ENCODE measurements at regions not wholly inside any gene's neighbourhood (a gene's known extent, or its start where the extent isn't known, plus 50 kb on each side); places are given as distances from the start of the nearest gene placed in this dataset.
"Not testable (repeated sequence)": the region's sequence is repeated elsewhere in the genome, so short reads cannot be mapped to it uniquely, and the experiment has no call there.

DNA sequence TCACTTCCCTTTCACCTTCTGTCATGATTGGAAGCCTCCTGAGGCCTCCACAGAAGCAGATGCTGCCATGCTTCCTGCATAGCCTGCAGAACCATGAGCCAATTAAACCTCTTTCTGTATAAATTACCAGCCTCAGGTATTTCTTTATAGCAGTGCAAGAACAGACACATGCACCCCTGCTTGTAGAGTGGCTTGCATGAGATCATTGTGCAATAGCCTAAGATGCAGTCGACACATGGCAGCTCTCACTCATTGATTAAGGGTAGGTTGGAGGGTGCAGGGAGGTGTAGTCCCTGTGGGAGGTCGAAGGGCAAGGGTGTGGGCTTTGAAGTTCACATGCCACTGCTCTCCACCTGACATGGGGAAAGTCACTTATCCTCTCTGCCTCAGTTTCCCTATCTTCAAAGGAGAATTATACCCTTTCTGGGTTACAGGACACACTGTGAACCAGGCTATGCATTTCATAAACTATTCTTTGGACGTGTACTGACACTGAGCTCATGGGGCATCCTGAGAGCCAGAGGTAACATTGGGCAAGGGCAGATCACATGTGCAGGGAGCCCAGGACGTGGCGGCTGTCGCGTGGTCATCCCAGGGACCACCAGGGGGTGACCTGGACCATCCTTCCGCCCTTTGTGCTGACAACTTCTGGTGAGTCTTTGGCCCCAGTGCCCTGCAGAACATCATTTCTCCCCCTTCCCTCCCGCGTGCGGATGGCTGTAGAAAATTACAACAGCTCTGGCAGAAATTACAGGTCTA is 69.2 kb upstream of the SHANK2 start:
- Histone ChIP-seq H3K27ac (ENCODE audit: low read depth, low read length) (no peak overlapping the region), H3K9ac (ENCODE audit: low read length) (no peak overlapping the region), H3K4me1 (ENCODE audit: insufficient read depth, low read length) (no peaks in the 10 kb centered on the region), H3K27me3 (ENCODE audit: control insufficient read depth in 1 of 2, insufficient read depth in 2 of 2, low read length in 2 of 2) (no peaks in the 10 kb centered on the region), H3K36me3 (ENCODE audit: insufficient read depth, low read length) (no peaks in the 10 kb centered on the region), H3K9me3 (ENCODE audit: low read length) (no peaks in the 10 kb centered on the region), H3K4me3 (ENCODE audit: low read depth in 1 of 2, low read length in 2 of 2) (no peak overlapping the region)

DNA sequence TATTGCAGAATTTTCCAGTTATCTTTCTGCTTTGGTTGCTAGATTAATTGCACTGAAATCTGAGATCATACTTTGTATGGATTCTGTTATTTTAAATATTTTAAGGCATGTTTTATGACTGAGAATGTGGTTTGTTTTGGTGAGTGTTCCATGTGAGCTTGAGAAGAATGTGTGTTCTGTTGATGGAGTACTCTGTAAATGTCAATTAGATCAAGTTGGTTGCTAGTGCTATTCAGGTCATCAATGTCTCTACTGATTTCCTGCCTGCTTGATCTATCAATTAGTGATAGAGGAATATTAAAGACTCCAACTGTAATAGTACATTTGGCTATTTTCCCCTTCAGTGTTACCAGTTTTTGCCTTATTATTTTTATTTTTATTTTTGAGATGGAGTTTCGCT is 64.3 kb upstream of the SHANK2 start:
- Histone ChIP-seq H3K9me3 (ENCODE audit: low read length) (no peaks in the 10 kb centered on the region), H3K9ac (ENCODE audit: low read length) (no peak overlapping the region), H3K4me1 (ENCODE audit: insufficient read depth, low read length) (no peaks in the 10 kb centered on the region), H3K36me3 (ENCODE audit: insufficient read depth, low read length) (no peaks in the 10 kb centered on the region), H3K4me3 (ENCODE audit: low read depth in 1 of 2, low read length in 2 of 2) (no peak overlapping the region), H3K27ac (ENCODE audit: low read depth, low read length) (no peak overlapping the region), H3K27me3 (ENCODE audit: control insufficient read depth in 1 of 2, insufficient read depth in 2 of 2, low read length in 2 of 2) (no peaks in the 10 kb centered on the region)

DNA sequence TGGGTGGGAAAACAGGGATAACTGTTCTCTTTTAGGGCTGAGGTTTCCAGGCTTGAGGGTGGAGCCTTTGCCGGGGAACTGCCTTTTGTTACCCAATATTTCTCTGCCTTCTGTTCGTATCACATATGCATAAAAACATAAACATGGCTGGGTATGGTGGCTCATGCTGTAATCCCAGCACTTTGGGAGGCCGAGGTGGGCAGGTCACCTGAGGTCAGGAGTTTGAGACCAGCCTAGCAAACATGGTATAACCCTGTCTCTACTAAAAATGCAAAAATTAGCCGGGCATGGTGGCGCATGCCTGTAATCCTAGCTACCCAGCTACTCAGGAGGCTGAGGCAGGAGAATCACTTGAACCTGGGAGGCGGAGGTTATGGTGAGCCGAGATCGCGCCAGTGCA is 60.2 kb upstream of the SHANK2 start:
- H3K9me3 ChIP-seq (ENCODE audit: low read length); H3K36me3 ChIP-seq (ENCODE audit: insufficient read depth, low read length); H3K27me3 ChIP-seq (ENCODE audit: control insufficient read depth in 1 of 2, insufficient read depth in 2 of 2, low read length in 2 of 2); H3K4me1 ChIP-seq (ENCODE audit: insufficient read depth, low read length); H3K4me3 ChIP-seq (ENCODE audit: low read depth in 1 of 2, low read length in 2 of 2); H3K9ac ChIP-seq (ENCODE audit: low read length); H3K27ac ChIP-seq (ENCODE audit: low read depth, low read length): not testable (repeated sequence)

DNA sequence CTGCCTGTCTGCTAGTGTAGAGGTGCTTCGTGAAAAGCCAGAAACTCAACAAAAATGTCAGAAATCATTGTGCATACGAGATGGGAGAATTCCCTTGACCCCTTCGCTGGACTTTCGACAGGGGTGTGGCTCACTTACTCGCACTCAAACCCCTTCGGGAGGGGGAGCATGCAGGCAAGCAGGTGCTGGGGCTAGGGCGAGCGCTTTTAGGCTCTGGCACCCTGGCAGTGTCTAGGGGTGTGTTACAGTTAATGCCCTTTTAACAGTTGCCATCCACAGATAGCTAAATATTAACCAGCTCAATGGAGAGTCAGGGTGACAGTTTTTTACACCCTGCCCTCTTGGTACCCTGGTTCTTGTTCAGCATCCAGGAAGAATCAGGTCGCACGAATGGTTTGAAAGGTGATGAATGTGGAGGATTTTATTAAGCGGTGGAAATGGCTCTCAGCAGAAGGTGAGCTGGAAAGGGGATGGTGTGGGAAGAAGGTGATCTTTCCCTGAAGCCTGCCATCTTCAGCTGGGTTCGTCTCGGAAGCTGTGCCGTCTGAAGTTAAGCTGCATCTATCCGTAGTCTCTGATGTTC is 59.6 kb upstream of the SHANK2 start:
- H3K27ac ChIP-seq (ENCODE audit: low read depth, low read length) = no peak overlapping the region
- no peaks in the 10 kb centered on the region for H3K36me3 ChIP-seq (ENCODE audit: insufficient read depth, low read length)
- H3K9ac ChIP-seq (ENCODE audit: low read length) = no peak overlapping the region
- no peaks in the 10 kb centered on the region for H3K4me1 ChIP-seq (ENCODE audit: insufficient read depth, low read length)
- no peak overlapping the region for H3K4me3 ChIP-seq (ENCODE audit: low read depth in 1 of 2, low read length in 2 of 2)
- no peaks in the 10 kb centered on the region for H3K27me3 ChIP-seq (ENCODE audit: control insufficient read depth in 1 of 2, insufficient read depth in 2 of 2, low read length in 2 of 2)
- no peaks in the 10 kb centered on the region for H3K9me3 ChIP-seq (ENCODE audit: low read length)

DNA sequence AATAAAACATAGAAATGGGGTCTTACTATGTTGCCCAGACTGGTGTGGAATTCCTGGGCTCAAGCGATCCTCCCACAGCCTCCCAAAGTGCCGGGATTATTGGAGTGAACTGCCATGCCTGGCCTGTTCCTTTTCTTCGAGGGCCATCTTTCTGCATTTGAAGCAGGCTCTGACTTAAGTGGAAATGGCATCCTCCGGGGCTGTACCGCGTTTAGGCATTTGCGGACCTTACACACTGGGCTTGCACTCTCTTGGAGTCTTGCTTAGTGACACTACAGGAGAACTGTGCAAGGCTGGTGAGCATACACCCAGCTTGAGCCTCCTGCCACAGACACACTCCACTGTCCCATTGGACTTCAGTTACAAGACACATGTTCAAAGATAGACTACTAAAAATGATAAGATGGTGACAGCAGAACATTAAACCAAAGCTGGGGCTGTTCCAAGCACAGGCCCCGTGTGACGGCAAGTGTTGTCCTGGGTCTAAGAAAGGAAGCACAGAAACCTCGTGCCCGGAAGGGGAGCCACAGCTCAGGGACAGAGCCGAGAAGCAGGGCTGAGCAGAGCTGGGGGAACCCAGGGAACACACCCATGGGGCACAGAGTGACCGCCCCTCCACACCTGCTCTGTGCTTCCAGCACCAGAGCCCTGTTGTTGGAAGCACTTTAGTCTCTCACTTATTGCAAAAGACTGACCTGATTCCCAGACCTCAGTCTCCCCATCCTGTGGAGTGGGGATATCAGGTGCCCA is 59.0 kb upstream of the SHANK2 start:
- Histone ChIP-seq H3K4me3 (ENCODE audit: low read depth in 1 of 2, low read length in 2 of 2) (no peak overlapping the region), H3K36me3 (ENCODE audit: insufficient read depth, low read length) (no peaks in the 10 kb centered on the region), H3K27me3 (ENCODE audit: control insufficient read depth in 1 of 2, insufficient read depth in 2 of 2, low read length in 2 of 2) (no peaks in the 10 kb centered on the region), H3K9ac (ENCODE audit: low read length) (no peak overlapping the region), H3K4me1 (ENCODE audit: insufficient read depth, low read length) (no peaks in the 10 kb centered on the region), H3K9me3 (ENCODE audit: low read length) (no peaks in the 10 kb centered on the region), H3K27ac (ENCODE audit: low read depth, low read length) (no peak overlapping the region)

DNA sequence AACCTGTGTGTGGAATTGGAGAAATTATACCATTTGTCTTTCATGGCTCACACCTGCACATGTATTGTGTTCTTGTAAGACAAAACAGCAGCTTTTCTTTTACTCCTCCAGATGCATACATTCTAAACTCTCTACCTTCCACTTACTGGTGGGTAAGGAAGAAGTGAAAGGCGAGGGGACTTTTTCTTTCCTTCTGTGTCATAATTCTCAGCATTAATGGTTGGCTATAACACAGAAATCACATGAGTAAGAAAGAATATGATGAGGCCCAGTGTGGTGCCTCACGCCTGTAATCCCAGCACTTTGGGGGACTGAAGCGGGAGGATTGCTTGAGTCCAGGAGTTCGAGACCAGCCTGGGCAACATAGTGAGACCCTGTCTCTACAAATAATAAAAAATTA is 57.8 kb upstream of the SHANK2 start:
- H3K27me3 ChIP-seq (ENCODE audit: control insufficient read depth in 1 of 2, insufficient read depth in 2 of 2, low read length in 2 of 2) = no peaks in the 10 kb centered on the region
- H3K9ac ChIP-seq (ENCODE audit: low read length) = no peak overlapping the region
- H3K36me3 ChIP-seq (ENCODE audit: insufficient read depth, low read length) = no peaks in the 10 kb centered on the region
- H3K4me1 ChIP-seq (ENCODE audit: insufficient read depth, low read length) = no peaks in the 10 kb centered on the region
- no peak overlapping the region for H3K4me3 ChIP-seq (ENCODE audit: low read depth in 1 of 2, low read length in 2 of 2)
- H3K9me3 ChIP-seq (ENCODE audit: low read length) = no peaks in the 10 kb centered on the region
- H3K27ac ChIP-seq (ENCODE audit: low read depth, low read length) = no peak overlapping the region

DNA sequence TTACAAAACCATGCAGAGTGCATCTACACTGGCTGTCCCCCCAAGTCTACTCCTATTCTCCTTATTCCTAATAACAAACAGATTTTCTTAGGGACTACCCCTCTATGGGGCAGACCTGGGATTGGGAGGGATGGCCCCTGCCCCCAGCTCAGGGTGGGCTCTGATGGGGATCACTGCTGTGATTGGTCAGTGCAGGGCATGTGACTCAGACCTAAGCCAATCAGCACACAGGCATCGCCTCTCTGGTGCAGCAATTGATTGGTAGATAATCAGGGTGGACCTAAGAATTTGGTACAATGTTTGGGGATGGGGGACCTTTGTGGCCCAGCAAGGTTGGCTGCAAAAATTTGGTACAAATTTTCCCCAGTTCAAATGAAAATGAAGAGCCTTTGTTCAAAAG is 57.2 kb upstream of the SHANK2 start:
- H3K27me3 ChIP-seq (ENCODE audit: control insufficient read depth in 1 of 2, insufficient read depth in 2 of 2, low read length in 2 of 2) = no peaks in the 10 kb centered on the region
- H3K27ac ChIP-seq (ENCODE audit: low read depth, low read length) = no peak overlapping the region
- no peak overlapping the region for H3K4me3 ChIP-seq (ENCODE audit: low read depth in 1 of 2, low read length in 2 of 2)
- H3K9me3 ChIP-seq (ENCODE audit: low read length) = no peaks in the 10 kb centered on the region
- H3K36me3 ChIP-seq (ENCODE audit: insufficient read depth, low read length) = no peaks in the 10 kb centered on the region
- H3K9ac ChIP-seq (ENCODE audit: low read length) = no peak overlapping the region
- H3K4me1 ChIP-seq (ENCODE audit: insufficient read depth, low read length) = no peaks in the 10 kb centered on the region

DNA sequence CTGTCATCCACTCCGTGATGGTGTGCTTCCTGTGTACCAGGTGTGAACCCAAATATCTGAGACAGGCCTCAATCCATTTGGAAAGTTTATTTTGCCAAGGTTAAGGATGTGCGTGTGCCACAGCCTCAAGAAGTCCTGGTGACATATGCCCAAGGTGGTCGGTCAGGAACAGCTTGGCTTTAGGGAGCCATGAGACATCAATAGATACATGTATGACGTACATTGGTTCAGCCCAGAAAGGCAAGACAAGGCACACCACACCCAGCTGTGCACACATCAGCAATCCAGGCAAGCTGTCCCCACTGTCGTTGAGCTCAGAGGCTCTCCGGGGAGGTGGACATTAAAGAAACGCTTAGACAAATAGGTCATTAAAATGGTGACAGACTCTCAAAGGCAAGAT is 56.8 kb upstream of the SHANK2 start:
- Histone ChIP-seq H3K36me3 (ENCODE audit: insufficient read depth, low read length) (no peaks in the 10 kb centered on the region), H3K27me3 (ENCODE audit: control insufficient read depth in 1 of 2, insufficient read depth in 2 of 2, low read length in 2 of 2) (no peaks in the 10 kb centered on the region), H3K4me3 (ENCODE audit: low read depth in 1 of 2, low read length in 2 of 2) (no peak overlapping the region), H3K4me1 (ENCODE audit: insufficient read depth, low read length) (no peaks in the 10 kb centered on the region), H3K9ac (ENCODE audit: low read length) (no peak overlapping the region), H3K9me3 (ENCODE audit: low read length) (no peaks in the 10 kb centered on the region), H3K27ac (ENCODE audit: low read depth, low read length) (no peak overlapping the region)

DNA sequence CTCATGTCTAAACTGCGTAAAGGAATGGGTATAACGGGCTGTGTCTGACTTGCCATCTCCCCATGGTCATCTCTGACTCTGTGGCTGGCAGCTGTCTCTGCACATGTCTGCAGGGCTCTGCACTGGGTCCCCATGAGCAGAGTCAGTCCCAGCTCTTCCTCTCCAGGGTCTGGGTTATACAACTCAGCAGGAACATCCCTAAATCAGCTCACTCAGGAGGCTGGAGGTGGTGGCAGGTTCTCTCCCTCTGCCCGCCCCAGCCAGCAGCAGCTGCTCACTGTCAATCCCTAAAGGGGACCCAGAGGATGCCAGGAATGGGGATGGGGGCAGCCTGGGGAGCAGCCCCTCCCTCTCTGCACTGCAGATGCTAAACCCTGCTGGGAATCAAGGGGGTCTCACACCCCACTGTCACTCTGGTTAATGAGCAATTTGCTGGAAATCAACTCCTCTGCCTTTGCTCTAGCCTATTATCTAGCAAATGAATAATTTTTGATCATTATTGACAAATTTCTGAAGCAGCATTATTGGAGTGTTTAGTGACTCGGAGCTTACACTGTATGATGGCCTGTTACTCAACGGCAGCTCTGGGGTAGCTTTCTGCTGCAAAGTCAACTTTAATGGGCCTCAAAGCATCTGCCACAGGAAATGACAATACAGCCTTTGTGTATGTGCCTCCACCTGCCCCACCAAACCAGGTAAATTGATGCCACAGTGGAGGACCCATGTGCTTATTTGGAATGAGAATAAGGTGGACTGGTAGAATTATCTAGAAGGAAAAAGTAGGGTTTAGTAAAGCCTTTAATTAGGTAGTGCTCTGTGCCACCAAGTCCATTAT is 55.7 kb upstream of the SHANK2 start:
- no peak overlapping the region for H3K4me3 ChIP-seq (ENCODE audit: low read depth in 1 of 2, low read length in 2 of 2)
- no peaks in the 10 kb centered on the region for H3K27me3 ChIP-seq (ENCODE audit: control insufficient read depth in 1 of 2, insufficient read depth in 2 of 2, low read length in 2 of 2)

DNA sequence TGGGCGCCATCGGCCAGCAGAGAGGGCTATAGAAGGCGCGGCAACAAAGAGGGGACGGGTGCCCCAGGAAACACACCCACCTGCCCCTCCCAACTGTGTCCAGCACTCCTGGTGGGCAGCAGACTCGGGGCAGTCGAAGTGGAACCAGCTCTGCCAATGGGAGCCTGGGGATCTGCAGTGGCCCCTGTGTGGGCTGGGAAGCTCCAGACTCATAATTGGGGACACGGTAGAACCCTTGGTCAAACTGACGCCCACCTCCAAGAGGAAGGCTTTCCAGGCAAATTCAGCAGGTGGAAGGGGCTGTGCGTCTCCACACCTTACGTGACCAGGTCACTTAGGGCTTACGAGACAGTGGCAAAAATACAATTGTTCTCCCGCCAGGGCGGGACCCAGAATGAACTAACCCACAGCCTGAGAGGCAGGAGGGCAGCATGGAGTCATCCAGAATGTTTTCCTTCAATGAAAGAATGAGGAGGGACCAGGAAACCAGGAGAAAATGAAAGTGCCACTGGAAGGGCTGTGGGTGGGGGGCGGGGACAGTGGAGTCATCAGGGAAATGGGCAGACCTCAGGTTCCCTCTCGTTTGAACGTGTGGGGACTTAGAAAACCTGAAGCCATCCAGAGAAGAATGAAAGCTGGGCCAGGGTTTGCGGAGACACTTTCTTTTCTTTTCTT is 53.2 kb upstream of the SHANK2 start:
- Histone ChIP-seq H3K4me3 (ENCODE audit: low read depth in 1 of 2, low read length in 2 of 2) (no peak overlapping the region), H3K9me3 (ENCODE audit: low read length) (no peaks in the 10 kb centered on the region), H3K27ac (ENCODE audit: low read depth, low read length) (no peak overlapping the region), H3K36me3 (ENCODE audit: insufficient read depth, low read length) (no peaks in the 10 kb centered on the region), H3K27me3 (ENCODE audit: control insufficient read depth in 1 of 2, insufficient read depth in 2 of 2, low read length in 2 of 2) (no peaks in the 10 kb centered on the region), H3K9ac (ENCODE audit: low read length) (no peak overlapping the region), H3K4me1 (ENCODE audit: insufficient read depth, low read length) (no peaks in the 10 kb centered on the region)

More for the DNA sequence above, 55.7 kb upstream of the SHANK2 start:
- Histone ChIP-seq H3K27ac (ENCODE audit: low read depth, low read length) (no peak overlapping the region), H3K9ac (ENCODE audit: low read length) (no peak overlapping the region), H3K36me3 (ENCODE audit: insufficient read depth, low read length) (no peaks in the 10 kb centered on the region), H3K9me3 (ENCODE audit: low read length) (no peaks in the 10 kb centered on the region), H3K4me1 (ENCODE audit: insufficient read depth, low read length) (no peaks in the 10 kb centered on the region)

DNA sequence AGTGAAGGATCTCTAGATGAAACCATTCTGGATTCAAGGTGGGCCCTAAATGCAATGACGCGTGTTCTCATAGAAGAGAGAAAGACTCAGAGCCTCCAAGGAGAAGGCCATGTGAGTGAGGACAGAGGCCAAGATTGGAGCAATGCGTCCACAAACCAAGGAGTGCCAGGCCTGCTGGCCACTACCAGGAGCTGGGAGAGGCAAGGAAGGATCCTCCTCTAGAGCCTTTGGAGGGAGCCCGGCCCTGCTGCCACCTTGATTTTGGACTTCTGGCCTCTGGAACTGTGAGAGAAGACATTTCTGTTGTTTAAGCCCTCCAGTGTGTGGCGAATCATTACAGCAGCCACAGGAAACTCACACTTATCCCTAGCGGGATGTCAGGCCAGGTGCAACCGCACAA is 52.7 kb upstream of the SHANK2 start:
- H3K27me3 ChIP-seq (ENCODE audit: control insufficient read depth in 1 of 2, insufficient read depth in 2 of 2, low read length in 2 of 2) = no peaks in the 10 kb centered on the region
- H3K36me3 ChIP-seq (ENCODE audit: insufficient read depth, low read length) = no peaks in the 10 kb centered on the region
- H3K27ac ChIP-seq (ENCODE audit: low read depth, low read length) = no peak overlapping the region

More for the DNA sequence above, 52.7 kb upstream of the SHANK2 start:
- H3K9ac ChIP-seq (ENCODE audit: low read length) = no peak overlapping the region
- no peak overlapping the region for H3K4me3 ChIP-seq (ENCODE audit: low read depth in 1 of 2, low read length in 2 of 2)
- no peaks in the 10 kb centered on the region for H3K4me1 ChIP-seq (ENCODE audit: insufficient read depth, low read length)
- H3K9me3 ChIP-seq (ENCODE audit: low read length) = no peaks in the 10 kb centered on the region

Measured in muscle layer of colon (tissue), 2 donors.